HTR-8/SVneo (cell line): ENCODE measurements at regions not wholly inside any gene's neighbourhood (a gene's known extent, or its start where the extent isn't known, plus 50 kb on each side); places are given as distances from the start of the nearest gene placed in this dataset.
"Not testable (repeated sequence)": the region's sequence is repeated elsewhere in the genome, so short reads cannot be mapped to it uniquely, and the experiment has no call there.

Source experiments
- DNase-seq: peaks from one replicate; pipeline ENCODE4 v3.0.0; 2011; ENCODE audit warnings: low spot score, mixed read lengths; ENCODE audit not compliant: insufficient read length
- FAIRE-seq: peaks from 2 replicates; lab custom pipeline; 2011; peaks lifted over from hg19 to GRCh38; lab: Jason Lieb, UNC

GRCh38 chr13:70580825-70581224 lies 472.6 kb upstream of the KLHL1 start:
- FAIRE-seq (no peak), DNase-seq (no peak)

- FAIRE-seq (no peak), DNase-seq (no peak)
Measured at GRCh38 chr13:70579941-70580340, 471.7 kb upstream of the KLHL1 start.

- FAIRE-seq (no peak), DNase-seq (no peak)
Measured at GRCh38 chr13:70571221-70571620, 463.0 kb upstream of the KLHL1 start.

GRCh38 chr13:70568571-70568970 lies 460.3 kb upstream of the KLHL1 start:
- FAIRE-seq = no peak

GRCh38 chr13:70544706-70545105 lies 436.5 kb upstream of the KLHL1 start:
- DNase-seq (no peak), FAIRE-seq (no peak)

More at GRCh38 chr13:70568571-70568970, 460.3 kb upstream of the KLHL1 start:
- DNase-seq = peak; percentile 4

- DNase-seq (no peak), FAIRE-seq (no peak)
Measured at GRCh38 chr13:70541451-70541850, 433.2 kb upstream of the KLHL1 start.

- DNase-seq (no peak), FAIRE-seq (no peak)
Measured at GRCh38 chr13:70534466-70534865, 426.2 kb upstream of the KLHL1 start.

- DNase-seq (no peak), FAIRE-seq (no peak)
Measured at GRCh38 chr13:70529652-70530051, 421.4 kb upstream of the KLHL1 start.

GRCh38 chr13:70527599-70527998 lies 419.3 kb upstream of the KLHL1 start:
- FAIRE-seq = no peak
- DNase-seq = no peak

- FAIRE-seq (no peak), DNase-seq (no peak)
Measured at GRCh38 chr13:70523622-70524021, 415.4 kb upstream of the KLHL1 start.

GRCh38 chr13:70520275-70521036 lies 412.2 kb upstream of the KLHL1 start:
- DNase-seq = no peak
- no peak for FAIRE-seq

GRCh38 chr13:70518081-70518480 lies 409.8 kb upstream of the KLHL1 start:
- DNase-seq (no peak), FAIRE-seq (no peak)

GRCh38 chr13:70516226-70516625 lies 408.0 kb upstream of the KLHL1 start:
- no peak for DNase-seq
- FAIRE-seq = no peak

- not testable (repeated sequence) for DNase-seq, FAIRE-seq
Measured at GRCh38 chr13:70511861-70512417, 403.7 kb upstream of the KLHL1 start.

GRCh38 chr13:70505809-70506208 lies 397.6 kb upstream of the KLHL1 start:
- FAIRE-seq (no peak), DNase-seq (no peak)

- no peak for DNase-seq
- no peak for FAIRE-seq
Measured at GRCh38 chr13:70502944-70503343, 394.7 kb upstream of the KLHL1 start.

GRCh38 chr13:70490320-70490935 lies 382.2 kb upstream of the KLHL1 start:
- FAIRE-seq (no peak), DNase-seq (no peak)

- no peak for FAIRE-seq
- DNase-seq = no peak
Measured at GRCh38 chr13:70484931-70485330, 376.7 kb upstream of the KLHL1 start.

- no peak for FAIRE-seq
- DNase-seq = no peak
Measured at GRCh38 chr13:70483599-70484276, 375.5 kb upstream of the KLHL1 start.

- no peak for FAIRE-seq
Measured at GRCh38 chr13:70473907-70474306, 365.7 kb upstream of the KLHL1 start.

GRCh38 chr13:70469077-70469476 lies 360.8 kb upstream of the KLHL1 start:
- DNase-seq (no peak), FAIRE-seq (no peak)

More at GRCh38 chr13:70473907-70474306, 365.7 kb upstream of the KLHL1 start:
- DNase-seq = no peak
